Upper lobe of right lung (tissue), 1 donor: ENCODE measurements at regions not wholly inside any gene's neighbourhood (a gene's known extent, or its start where the extent isn't known, plus 50 kb on each side); places are given as distances from the start of the nearest gene placed in this dataset.

Experiments used
- ATAC-seq: fragments of 200-7000 bp; cut with Tn5 transposase; one replicate; pipeline ENCODE4 v1.9.1; 2020; ENCODE audit warnings: mild to moderate bottlenecking, moderate library complexity
- DNase-seq: peaks from one replicate; pipeline ENCODE4 v3.0.0-alpha.2; 2020
- H3K27ac ChIP-seq: fragments of 200-600 bp; one replicate; pipeline ENCODE4 v1.8.0; 2022
- H3K27me3 ChIP-seq: fragments of 200-600 bp; one replicate; pipeline ENCODE4 v1.8.0; 2022; ENCODE audit warnings: mild to moderate bottlenecking
- H3K36me3 ChIP-seq: fragments of 200-600 bp; one replicate; pipeline ENCODE4 v1.8.0; 2022
- H3K4me1 ChIP-seq: fragments of 200-600 bp; one replicate; pipeline ENCODE4 v1.8.0; 2022
- H3K4me3 ChIP-seq: fragments of 200-600 bp; one replicate; pipeline ENCODE4 v1.8.0; 2022; ENCODE audit warnings: mild to moderate bottlenecking
- H3K9me3 ChIP-seq: fragments of 200-600 bp; one replicate; pipeline ENCODE4 v1.8.0; 2022
- intact Hi-C: fragments of 100-400 bp; cut with DNase I; formaldehyde crosslinking; loops from one replicate; pipeline ENCODE4 v1.11.0; 2022
- TF ChIP-seq, protein P1 (sequence below): fragments of 200-600 bp; IDR thresholded peaks from one replicate; pipeline ENCODE4 v1.8.0; 2022; ENCODE audit warnings: antibody characterized with exemption
- donor health status: DM: no; HTN: yes; CAD: no; lungs with severe emphysema.

DNA sequence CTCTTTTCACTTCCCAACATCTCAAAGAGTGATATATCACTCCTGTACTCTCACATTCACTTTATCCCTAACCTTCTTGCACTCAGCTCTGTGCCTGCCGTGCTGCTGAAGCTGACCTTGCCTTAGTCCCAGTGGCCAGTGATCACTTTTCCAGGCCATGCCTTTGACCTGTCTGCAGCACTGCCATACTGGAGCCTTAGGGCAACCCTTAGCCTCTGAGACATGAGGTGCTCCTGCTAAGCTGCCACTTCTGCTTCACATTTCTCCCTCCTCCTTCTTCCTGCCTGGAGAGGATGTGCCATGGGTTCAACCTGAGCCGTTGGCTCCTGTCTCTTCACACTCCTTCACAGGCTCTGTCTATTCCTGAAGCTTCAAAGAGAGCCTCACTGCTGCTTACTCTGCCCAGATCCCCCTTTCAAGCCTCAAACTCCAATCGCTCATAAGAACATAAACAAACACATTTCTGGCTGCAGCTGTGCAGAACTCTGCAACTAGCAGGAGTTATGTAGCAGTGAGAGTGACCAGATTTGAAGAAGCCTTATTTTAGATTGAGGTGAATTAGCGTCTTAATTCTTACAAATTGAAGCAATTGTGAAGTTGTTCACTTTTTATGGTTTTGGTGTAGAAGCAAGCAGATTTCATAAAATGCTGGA lies 716.2 kb upstream of the FANCL start:
- no peak overlapping the region for H3K27ac ChIP-seq
- no peak overlapping the region for H3K4me3 ChIP-seq
- ATAC-seq (no peak), DNase-seq (no peak)
- H3K9me3 ChIP-seq = no peaks in the 10 kb centered on the region
- H3K27me3 ChIP-seq = no peaks in the 10 kb centered on the region
- TF ChIP-seq, protein P1, sequence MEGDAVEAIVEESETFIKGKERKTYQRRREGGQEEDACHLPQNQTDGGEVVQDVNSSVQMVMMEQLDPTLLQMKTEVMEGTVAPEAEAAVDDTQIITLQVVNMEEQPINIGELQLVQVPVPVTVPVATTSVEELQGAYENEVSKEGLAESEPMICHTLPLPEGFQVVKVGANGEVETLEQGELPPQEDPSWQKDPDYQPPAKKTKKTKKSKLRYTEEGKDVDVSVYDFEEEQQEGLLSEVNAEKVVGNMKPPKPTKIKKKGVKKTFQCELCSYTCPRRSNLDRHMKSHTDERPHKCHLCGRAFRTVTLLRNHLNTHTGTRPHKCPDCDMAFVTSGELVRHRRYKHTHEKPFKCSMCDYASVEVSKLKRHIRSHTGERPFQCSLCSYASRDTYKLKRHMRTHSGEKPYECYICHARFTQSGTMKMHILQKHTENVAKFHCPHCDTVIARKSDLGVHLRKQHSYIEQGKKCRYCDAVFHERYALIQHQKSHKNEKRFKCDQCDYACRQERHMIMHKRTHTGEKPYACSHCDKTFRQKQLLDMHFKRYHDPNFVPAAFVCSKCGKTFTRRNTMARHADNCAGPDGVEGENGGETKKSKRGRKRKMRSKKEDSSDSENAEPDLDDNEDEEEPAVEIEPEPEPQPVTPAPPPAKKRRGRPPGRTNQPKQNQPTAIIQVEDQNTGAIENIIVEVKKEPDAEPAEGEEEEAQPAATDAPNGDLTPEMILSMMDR = no peak
- intact Hi-C loops = no loop called here
- H3K36me3 ChIP-seq = no peaks in the 10 kb centered on the region
- no peaks in the 10 kb centered on the region for H3K4me1 ChIP-seq

DNA sequence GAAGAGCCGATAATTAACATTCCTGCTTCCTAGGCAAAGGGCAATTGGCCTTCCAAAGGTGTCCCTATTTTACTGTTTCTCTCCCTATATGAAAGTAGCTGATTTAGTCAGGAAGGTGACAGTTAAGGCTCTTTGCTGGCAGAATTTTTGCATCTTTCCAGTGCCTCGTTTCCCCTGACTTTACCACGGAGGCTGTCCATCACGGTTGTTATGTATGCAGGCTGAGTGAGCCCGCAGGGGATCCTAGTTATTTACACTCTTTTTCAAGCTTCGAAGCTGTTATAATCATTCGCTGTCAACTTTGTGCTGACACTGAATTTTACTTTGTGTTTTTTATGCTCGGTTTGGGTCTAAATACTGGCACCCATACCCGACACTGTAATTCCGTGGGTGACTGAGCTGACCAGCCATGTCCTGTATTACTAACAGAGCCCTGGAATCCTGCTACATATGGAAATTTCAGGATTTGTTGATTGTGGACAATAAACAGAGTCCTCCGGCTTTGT lies 713.8 kb upstream of the FANCL start:
- ATAC-seq = no peak

DNA sequence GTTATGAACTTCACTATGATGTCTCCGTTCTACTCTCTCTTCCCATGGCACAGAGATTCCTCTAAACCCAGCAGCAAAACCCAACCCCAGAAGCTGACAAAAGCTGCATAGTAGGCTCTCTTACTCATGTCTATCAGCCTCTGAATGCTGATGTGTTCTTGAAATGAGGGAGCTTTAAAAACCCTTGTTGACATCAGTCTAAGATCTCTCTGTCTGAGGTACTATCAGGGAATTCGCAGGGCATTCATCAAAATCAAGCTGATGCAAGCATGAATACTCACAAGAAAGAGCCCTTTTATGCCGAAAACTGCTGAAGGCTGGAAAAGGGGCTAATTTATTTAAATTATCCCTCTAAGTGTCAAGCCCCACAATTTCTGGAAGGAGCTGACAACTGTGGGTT lies 710.6 kb upstream of the FANCL start:
- TF ChIP-seq, protein P1 = no peak
- ATAC-seq (no peak), DNase-seq (no peak)
- Histone ChIP-seq H3K36me3 (no peaks in the 10 kb centered on the region), H3K27me3 (no peaks in the 10 kb centered on the region), H3K27ac (no peak overlapping the region), H3K4me1 (no peaks in the 10 kb centered on the region), H3K9me3 (no peaks in the 10 kb centered on the region), H3K4me3 (no peak overlapping the region)
- intact Hi-C loops = no loop called here

More for the DNA sequence above, 713.8 kb upstream of the FANCL start:
- H3K4me3 ChIP-seq = no peak overlapping the region
- H3K4me1 ChIP-seq = no peaks in the 10 kb centered on the region
- H3K36me3 ChIP-seq = no peaks in the 10 kb centered on the region
- TF ChIP-seq, protein P1 = no peak
- no peaks in the 10 kb centered on the region for H3K27me3 ChIP-seq
- H3K27ac ChIP-seq = no peak overlapping the region
- intact Hi-C loops = no loop called here
- no peaks in the 10 kb centered on the region for H3K9me3 ChIP-seq
- DNase-seq = no peak

DNA sequence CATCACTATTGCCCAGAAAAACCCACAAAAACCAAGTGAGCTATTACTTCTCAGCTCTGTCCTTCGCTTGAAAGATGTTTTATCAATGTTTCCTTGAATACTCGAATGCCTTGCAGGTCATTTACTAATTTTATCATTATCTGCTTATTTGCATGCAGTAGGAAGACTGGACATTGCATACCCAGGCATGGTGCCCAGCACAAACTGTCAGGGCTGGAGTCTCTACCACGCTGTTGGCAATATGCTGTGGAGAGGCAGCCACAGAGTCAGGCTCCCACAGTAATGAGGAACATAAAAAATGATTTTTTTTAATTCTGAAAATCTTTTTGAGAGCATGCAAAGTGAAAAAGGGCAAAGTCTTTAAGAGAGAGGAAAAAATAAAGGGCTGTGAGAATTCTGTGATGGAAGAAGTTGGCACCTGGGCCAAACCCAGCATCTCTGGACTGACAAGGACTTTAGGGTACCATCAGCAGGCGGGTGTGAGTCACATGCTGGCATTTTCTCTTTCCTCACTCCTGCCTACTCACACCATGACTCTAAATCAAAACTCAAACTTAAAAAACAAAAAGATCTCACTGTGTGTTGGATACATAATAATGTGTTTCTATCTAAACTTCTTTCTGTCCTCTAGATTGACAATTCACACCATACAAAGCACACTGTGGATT lies 709.8 kb upstream of the FANCL start:
- ATAC-seq (no peak), DNase-seq (no peak)
- intact Hi-C loops = no loop called here
- H3K9me3 ChIP-seq = no peaks in the 10 kb centered on the region
- H3K27me3 ChIP-seq = no peaks in the 10 kb centered on the region
- no peaks in the 10 kb centered on the region for H3K4me1 ChIP-seq
- no peaks in the 10 kb centered on the region for H3K36me3 ChIP-seq
- no peak overlapping the region for H3K27ac ChIP-seq
- TF ChIP-seq, protein P1 = no peak
- H3K4me3 ChIP-seq = no peak overlapping the region

DNA sequence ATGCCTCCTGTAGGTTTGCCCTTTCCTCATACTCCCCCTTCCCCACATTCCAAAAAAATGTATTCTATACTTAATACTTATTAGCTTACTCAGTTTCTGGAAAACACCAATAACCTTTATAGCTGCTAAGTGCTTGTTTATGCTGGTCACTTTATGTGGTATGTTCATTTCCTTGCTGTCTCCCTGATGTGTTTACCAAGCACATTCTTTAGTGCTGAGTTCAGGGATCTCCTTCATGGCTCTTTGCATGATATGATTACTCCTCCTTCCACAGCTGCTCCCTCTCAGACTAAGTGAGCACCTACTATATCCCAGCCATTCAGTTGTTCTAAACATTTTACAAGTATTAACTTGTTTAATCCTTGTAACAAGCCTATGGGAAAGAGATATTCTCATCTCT lies 698.3 kb upstream of the FANCL start:
- no peak overlapping the region for H3K27ac ChIP-seq
- H3K9me3 ChIP-seq = no peaks in the 10 kb centered on the region
- ATAC-seq (no peak), DNase-seq (no peak)
- intact Hi-C loops = no loop called here
- no peaks in the 10 kb centered on the region for H3K36me3 ChIP-seq
- no peaks in the 10 kb centered on the region for H3K27me3 ChIP-seq
- TF ChIP-seq, protein P1 = no peak
- no peaks in the 10 kb centered on the region for H3K4me1 ChIP-seq
- H3K4me3 ChIP-seq = no peak overlapping the region
